Renal cortex interstitium (tissue), 11 donors: ENCODE measurements at regions not wholly inside any gene's neighbourhood (a gene's known extent, or its start where the extent isn't known, plus 50 kb on each side); places are given as distances from the start of the nearest gene placed in this dataset.

Source experiments
- DNase-seq, 11 donors: peaks; one replicate each; pipeline ENCODE4 v3.0.0-alpha.2; 2013; ENCODE audit warnings: low read depth in 9 of 11, low spot score in 4 of 11; ENCODE audit errors: extremely low read depth in 1 of 11

GRCh38 chr7:67597161-67597560, 600.5 kb downstream of the TYW1 start:
- peak in 1 of 11 donors; percentile 16 for DNase-seq

GRCh38 chr7:67598469-67598868, 601.8 kb downstream of the TYW1 start:
- DNase-seq = no peak

- DNase-seq = no peak
These were observed 602.9 kb downstream of the TYW1 start for GRCh38 chr7:67599331-67600062.

GRCh38 chr7:67602246-67602887, 605.7 kb downstream of the TYW1 start:
- no peak for DNase-seq

GRCh38 chr7:67604461-67605386, 608.1 kb downstream of the TYW1 start:
- DNase-seq = no peak

DNA sequence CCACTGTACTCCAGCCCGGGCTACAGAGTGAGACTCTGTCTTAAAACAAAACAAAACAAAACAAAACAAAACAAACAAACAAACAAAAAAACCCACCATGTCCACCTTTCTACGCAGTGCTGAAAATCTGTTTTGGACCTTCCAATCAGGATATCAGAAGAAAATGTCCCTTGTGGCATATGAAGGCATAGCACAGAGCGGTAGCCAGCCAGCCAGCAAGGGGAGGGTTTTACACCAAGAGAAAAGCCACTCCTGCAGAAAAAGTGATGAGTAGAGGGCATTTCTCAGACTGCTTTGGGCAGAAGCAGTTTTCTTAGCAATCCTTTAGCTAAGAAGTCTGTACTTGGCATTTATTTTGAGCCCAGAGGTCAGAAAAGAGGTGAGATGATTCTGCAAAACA, 612.2 kb downstream of the TYW1 start:
- DNase-seq = no peak

- no peak for DNase-seq
These were observed 614.3 kb downstream of the TYW1 start for GRCh38 chr7:67610897-67611296.

DNA sequence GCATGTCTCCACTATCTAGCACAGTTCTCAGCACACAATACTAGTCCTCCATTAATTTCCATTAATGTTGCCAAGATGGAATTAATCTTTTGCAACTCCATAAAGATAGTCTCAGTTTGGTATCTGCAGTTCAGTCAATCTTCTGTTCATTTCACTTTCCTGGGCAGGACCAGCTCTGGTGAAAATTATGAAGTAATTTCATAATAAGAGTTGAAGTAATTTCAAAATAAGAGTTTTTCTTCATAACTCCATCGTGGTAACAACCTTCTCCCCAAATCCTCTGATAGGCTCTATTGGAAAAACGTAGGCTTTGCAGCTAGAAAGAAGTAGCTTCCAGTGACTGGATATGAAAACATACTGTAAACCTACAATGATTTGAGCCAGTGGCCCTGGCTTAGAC, 618.2 kb downstream of the TYW1 start:
- no peak for DNase-seq

DNA sequence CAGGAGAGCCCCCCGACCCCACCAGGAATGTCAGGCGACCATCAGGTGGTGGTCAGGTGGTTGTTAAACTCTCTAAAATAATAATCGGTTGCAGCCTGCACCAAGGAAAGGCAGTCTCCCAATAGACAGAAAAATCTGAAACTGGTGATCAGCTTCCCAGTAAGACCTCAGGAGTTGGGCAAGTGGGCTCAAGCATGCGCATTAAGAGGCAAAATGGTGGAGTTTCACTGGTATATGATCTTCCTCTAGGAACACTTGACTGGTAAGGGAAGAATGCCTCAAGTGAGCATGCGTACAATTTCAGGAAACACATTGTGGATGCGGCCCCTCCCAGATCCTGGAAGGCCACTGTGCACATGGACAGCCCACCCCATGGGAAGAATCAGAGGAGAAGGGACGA, 619.9 kb downstream of the TYW1 start:
- no peak for DNase-seq

- no peak for DNase-seq
These were observed 622.0 kb downstream of the TYW1 start for GRCh38 chr7:67618556-67619162.

DNA sequence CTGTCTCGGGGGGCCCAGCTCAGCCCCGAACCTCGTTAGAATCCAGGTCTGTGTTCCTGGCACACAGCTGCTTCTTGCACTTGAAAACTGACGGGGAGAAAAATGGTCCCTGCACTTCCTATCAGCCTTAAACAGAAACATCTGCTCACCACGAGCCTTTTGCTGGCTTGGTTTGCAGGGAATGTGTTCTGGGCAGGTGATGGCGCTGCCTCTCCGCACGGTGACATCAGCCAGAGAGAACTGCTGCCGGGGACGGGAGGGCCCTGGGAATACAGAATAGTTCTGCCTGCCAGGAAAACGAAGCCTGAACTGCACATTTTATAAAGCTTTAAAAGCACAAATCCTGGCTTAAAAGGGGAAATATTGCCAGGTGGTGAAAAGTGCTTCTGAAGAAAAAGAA, 622.5 kb downstream of the TYW1 start:
- DNase-seq = no peak

DNA sequence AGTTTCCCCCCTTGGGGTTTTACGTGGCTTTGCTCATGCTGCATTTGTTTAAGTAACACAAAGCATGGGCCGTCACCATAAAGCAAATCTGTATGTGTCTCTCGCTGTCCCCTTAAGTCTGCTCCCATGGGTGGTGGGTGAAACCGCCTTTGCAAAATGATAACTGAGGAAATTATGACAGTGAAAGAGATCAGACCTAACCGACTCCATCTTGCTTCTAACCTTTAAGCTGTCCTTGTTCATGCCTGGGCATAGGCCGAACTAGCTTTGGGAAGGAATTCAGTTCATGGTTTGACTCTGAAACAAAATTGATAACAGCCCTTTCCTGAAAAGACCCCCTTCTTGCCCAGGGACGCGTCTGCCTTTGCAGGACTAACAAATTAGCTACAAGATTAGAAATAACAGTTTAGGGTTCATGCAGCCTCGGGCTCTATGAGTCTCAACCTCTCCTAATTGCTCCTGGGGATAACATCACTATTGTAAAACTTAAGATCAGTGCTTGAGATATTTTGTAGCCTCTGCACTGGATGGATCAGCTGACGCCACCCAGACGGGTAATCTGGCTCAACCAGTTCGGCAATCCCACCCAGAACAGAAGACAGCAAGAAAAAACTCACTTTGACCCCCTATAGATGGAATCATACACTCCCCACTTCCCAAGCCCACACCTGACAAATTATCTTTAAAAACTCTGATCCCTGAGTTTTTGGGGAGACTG, 623.7 kb downstream of the TYW1 start:
- no peak for DNase-seq

- DNase-seq = no peak
These were observed 625.1 kb downstream of the TYW1 start for GRCh38 chr7:67621704-67622103.

- peak; percentile 50 to 83 (median 76) for DNase-seq
These were observed 628.7 kb downstream of the TYW1 start for GRCh38 chr7:67625257-67625737.

DNA sequence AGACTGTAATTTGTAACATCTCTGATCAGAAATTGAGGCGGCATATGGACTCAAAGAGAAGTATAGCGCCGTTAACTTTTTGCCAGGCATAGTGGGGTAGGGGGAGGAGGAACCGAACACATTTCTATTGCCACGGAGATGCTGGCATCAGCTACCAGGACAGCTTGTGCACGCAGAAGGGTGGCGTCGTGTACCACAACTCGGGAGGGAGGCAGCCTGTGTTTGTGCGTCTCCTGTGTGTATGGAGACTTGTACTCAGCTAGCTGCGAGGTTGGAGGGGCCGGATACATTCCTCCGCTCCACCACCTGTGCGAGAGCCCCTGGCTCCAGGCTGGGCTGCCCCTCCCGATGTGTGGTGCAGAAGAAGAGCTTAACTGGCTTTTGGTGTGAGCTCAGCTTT, 634.8 kb downstream of the TYW1 start:
- no peak for DNase-seq

- DNase-seq = no peak
These were observed 638.6 kb downstream of the TYW1 start for GRCh38 chr7:67635271-67635670.

DNA sequence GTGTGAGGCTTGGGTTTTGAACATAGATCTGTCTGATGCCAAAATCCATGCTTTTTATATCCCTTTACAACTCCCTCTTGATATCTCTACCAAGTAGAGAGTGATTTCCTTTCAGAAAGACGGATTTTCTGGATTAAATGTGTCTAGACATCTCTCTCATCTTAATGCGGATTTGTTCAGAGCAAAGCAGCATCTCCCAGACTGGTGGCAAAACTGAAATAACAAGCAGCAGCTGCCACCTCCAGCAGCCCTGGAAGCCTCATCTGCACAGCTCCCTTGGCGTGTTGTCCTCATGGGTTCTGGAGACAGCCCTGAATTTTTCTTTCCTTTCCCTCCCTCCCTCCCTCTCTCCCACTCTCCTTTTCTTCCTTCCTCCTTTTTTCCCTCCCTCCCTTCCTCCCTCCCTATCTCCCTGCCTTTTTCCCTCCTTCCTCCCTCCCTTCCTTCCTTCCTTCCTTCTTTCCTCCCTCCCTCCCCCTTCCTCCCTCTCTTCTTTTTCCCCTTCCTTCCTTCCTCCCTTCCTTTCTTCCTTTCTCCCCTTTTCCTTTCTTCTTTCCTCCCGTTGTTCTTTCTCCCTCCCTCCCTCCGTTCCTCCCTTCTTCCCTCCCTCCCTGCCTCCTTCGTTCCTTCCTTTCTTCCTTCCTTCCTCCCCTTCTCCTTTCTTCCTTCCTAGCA, 639.9 kb downstream of the TYW1 start:
- DNase-seq = no peak

DNA sequence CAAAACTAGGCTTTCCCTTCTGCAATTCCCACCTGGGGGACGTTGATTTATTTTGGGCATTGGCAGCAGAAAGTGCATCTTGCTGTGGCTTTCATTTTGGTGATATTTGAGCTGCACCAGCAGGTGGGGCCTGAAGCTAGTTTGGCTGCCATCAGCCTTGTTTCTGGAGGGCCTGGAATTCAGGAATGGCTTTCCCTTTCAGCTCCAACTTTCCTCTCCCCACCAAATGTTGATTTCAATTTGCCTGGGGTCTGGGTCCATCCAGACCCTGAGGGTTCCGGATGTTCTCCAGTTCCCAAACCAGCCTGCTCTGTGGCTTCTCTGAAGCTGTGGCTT, 640.4 kb downstream of the TYW1 start:
- DNase-seq = no peak
